A549 (cell line): ENCODE measurements at regions not wholly inside any gene's neighbourhood (a gene's known extent, or its start where the extent isn't known, plus 50 kb on each side); places are given as distances from the start of the nearest gene placed in this dataset.

Experiments
- CBX2 ChIP-seq: fragments of 200-600 bp; sonication (generic); IDR thresholded peaks from 2 replicates; pipeline ENCODE4 v1.6.1; 2016; ENCODE audit warnings: low read depth, mild to moderate bottlenecking, borderline replicate concordance
- CTCF ChIP-seq: fragments of >200 bp; sonication (Bioruptor Twin); formaldehyde crosslinking; IDR thresholded peaks from 3 replicates; pipeline ENCODE4 v1.5.1; 2016
- EP300 ChIP-seq, 2 experiments: fragments of >200 bp; sonication (Bioruptor Twin); formaldehyde crosslinking; IDR thresholded peaks; 2 replicates in 1 of 2; 3 replicates in 1 of 2; pipeline ENCODE4 v1.6.1; 2016 to 2017
- HES2 ChIP-seq: fragments of >200 bp; sonication (Bioruptor Twin); formaldehyde crosslinking; IDR thresholded peaks from 2 replicates; pipeline ENCODE4 v1.6.1; 2016
- HMGXB4 ChIP-seq: fragments of 250-450 bp; sonication (Bioruptor Pico); IDR thresholded peaks from 2 replicates; pipeline ENCODE4 v1.5.0; 2021; ENCODE audit warnings: mild to moderate bottlenecking, moderate library complexity, borderline replicate concordance
- JUN ChIP-seq, 2 experiments: fragments of >200 bp; sonication (Bioruptor Twin); formaldehyde crosslinking; IDR thresholded peaks; 2 replicates in 1 of 2; 3 replicates in 1 of 2; pipeline ENCODE4 v1.6.1; 2016 to 2017
- MAFK ChIP-seq: fragments of 450-650 bp; IDR thresholded peaks from 2 replicates; pipeline ENCODE4 v1.6.1; 2014; ENCODE audit not compliant: partially characterized antibody
- MAX ChIP-seq: IDR thresholded peaks from 2 replicates; pipeline ENCODE4 v1.6.1; 2012
- POLR2A ChIP-seq: IDR thresholded peaks from 2 replicates; pipeline ENCODE4 v1.6.1; 2012; ENCODE audit warnings: mild to moderate bottlenecking, low read length
- RAD21 ChIP-seq, 2 experiments: fragments of >200 bp in 1 of 2; sonication (Bioruptor Twin) in 1 of 2; formaldehyde crosslinking in 1 of 2; IDR thresholded peaks in 1 of 2; conservative IDR thresholded peaks in 1 of 2; 2 replicates in 1 of 2; 3 replicates in 1 of 2; pipeline ENCODE4 v1.6.1; 2012 to 2018; ENCODE audit warnings: inconsistent platforms in 1 of 2
- RCOR1 ChIP-seq: fragments of 150-350 bp; IDR thresholded peaks from 2 replicates; pipeline ENCODE4 v1.6.1; 2014; ENCODE audit warnings: antibody characterized with exemption, low read length, low read depth
- SMC3 ChIP-seq: fragments of >200 bp; sonication (Bioruptor Twin); formaldehyde crosslinking; IDR thresholded peaks from 3 replicates; pipeline ENCODE4 v1.6.1; 2018; ENCODE audit warnings: inconsistent platforms
- TFCP2L1 ChIP-seq: fragments of 250-450 bp; sonication (Bioruptor Pico); IDR thresholded peaks from 2 replicates; pipeline ENCODE4 v1.5.0; 2021; ENCODE audit warnings: mild to moderate bottlenecking
- TP53 ChIP-seq: fragments of 250-450 bp; sonication (Bioruptor Pico); IDR thresholded peaks from 2 replicates; pipeline ENCODE4 v1.5.0; 2021; ENCODE audit warnings: mild to moderate bottlenecking, moderate library complexity

- TF ChIP-seq MAX (no peak), TFCP2L1 (no peak), EP300 (IDR thresholded peaks at IDR 0.05) (no peak), CTCF (no peak), CBX2 (no peak), HES2 (no peak), POLR2A (no peak), SMC3 (no peak), JUN (IDR thresholded peaks at IDR 0.05) (no peak), HMGXB4 (CRISPR knock-in tag) (no peak), RCOR1 (no peak), MAFK (no peak), RAD21 (conservative IDR thresholded peaks at IDR 0.05 in 1 of 2, IDR thresholded peaks at IDR 0.05 in 1 of 2) (no peak), TP53 (CRISPR knock-in tag) (no peak)
Observed at GRCh38 chr1:105004515-105004914, 1254.8 kb downstream of the AMY1C start.
